Neural cell (in vitro differentiated cells): ENCODE measurements at regions not wholly inside any gene's neighbourhood (a gene's known extent, or its start where the extent isn't known, plus 50 kb on each side); places are given as distances from the start of the nearest gene placed in this dataset.

ENCODE experiments used
- CTCF ChIP-seq: fragments of 450-650 bp; IDR thresholded peaks from 2 replicates; pipeline ENCODE4 v1.5.1; 2014; ENCODE audit warnings: antibody characterized with exemption, mild to moderate bottlenecking, moderate library complexity; ENCODE audit not compliant: poor library complexity, severe bottlenecking
- EZH2 ChIP-seq: fragments of 200-600, 300-800 bp; shearing (Covaris generic), sonication (generic); IDR thresholded peaks from 2 replicates; pipeline ENCODE4 v1.6.1; 2014; ENCODE audit warnings: antibody characterized with exemption, low read length, borderline replicate concordance, mild to moderate bottlenecking; ENCODE audit not compliant: insufficient read depth, poor library complexity, severe bottlenecking
- POLR2AphosphoS5 ChIP-seq: IDR thresholded peaks from 2 replicates; pipeline ENCODE4 v1.6.1; 2012
- RAD21 ChIP-seq: fragments of 450-650 bp; conservative IDR thresholded peaks from 2 replicates; pipeline ENCODE4 v1.6.1; 2014; ENCODE audit warnings: antibody characterized with exemption, mild to moderate bottlenecking, moderate library complexity
- SMC3 ChIP-seq: fragments of 450-650 bp; conservative IDR thresholded peaks from 2 replicates; pipeline ENCODE4 v1.6.1; 2014; ENCODE audit warnings: antibody characterized with exemption, mild to moderate bottlenecking, moderate library complexity; ENCODE audit not compliant: poor library complexity
- TAF1 ChIP-seq: IDR thresholded peaks from 2 replicates; pipeline ENCODE4 v1.6.1; 2012; ENCODE audit warnings: low read depth

- TF ChIP-seq TAF1, result no peak
- no peak for TF ChIP-seq RAD21
- no peak for TF ChIP-seq SMC3
- no peak for TF ChIP-seq CTCF
- TF ChIP-seq POLR2AphosphoS5, result no peak
- TF ChIP-seq EZH2, result no peak
These were observed 83.6 kb upstream of the LHX5 start for GRCh38 chr12:113555226-113555625.
